Kidney (tissue), 13 donors: ENCODE measurements at regions not wholly inside any gene's neighbourhood (a gene's known extent, or its start where the extent isn't known, plus 50 kb on each side); places are given as distances from the start of the nearest gene placed in this dataset.
"Not testable (repeated sequence)": the region's sequence is repeated elsewhere in the genome, so short reads cannot be mapped to it uniquely, and the experiment has no call there.

Source experiments
- DNase-seq, 5 donors: peaks; one replicate each; pipeline ENCODE4 v3.0.0-alpha.2; 2013 to 2020
- FAIRE-seq: peaks from 2 replicates; lab custom pipeline; 2012; peaks lifted over from hg19 to GRCh38; lab: Jason Lieb, UNC
- H3K27ac ChIP-seq, 2 donors: one replicate each; pipeline ENCODE4 v1.7.0; 2013; ENCODE audit warnings: low read depth in 2 of 2, low read length in 2 of 2, inconsistent platforms in 1 of 2
- H3K27me3 ChIP-seq: one replicate; pipeline ENCODE4 v1.7.1; 2013; ENCODE audit warnings: low read length, inconsistent platforms; ENCODE audit not compliant: control insufficient read depth, insufficient read depth
- H3K36me3 ChIP-seq, 3 donors: one replicate each; pipeline versions ENCODE4 v1.7.0 to v1.7.1; 2013; ENCODE audit warnings: low read length in 3 of 3, control low read depth in 1 of 3, inconsistent platforms in 1 of 3; ENCODE audit not compliant: insufficient read depth in 3 of 3, control insufficient read depth in 2 of 3
- H3K4me1 ChIP-seq, 3 donors: one replicate each; pipeline versions ENCODE4 v1.7.0 to v1.7.1; 2013; ENCODE audit warnings: low read length in 3 of 3, inconsistent platforms in 1 of 3, low read depth in 1 of 3; ENCODE audit not compliant: control insufficient read depth in 2 of 3, insufficient read depth in 2 of 3
- H3K4me3 ChIP-seq, 3 donors: one replicate each; pipeline versions ENCODE4 v1.7.0 to v1.8.1; 2013; ENCODE audit warnings: low read length in 3 of 3, control low read depth in 1 of 3, inconsistent platforms in 1 of 3
- H3K9ac ChIP-seq, 3 donors: one replicate each; pipeline versions ENCODE4 v1.7.0 to v1.7.1; 2013; ENCODE audit warnings: low read length in 3 of 3, control low read depth in 1 of 3, inconsistent platforms in 1 of 3
- H3K9me3 ChIP-seq, 3 donors: one replicate each; pipeline versions ENCODE4 v1.7.0 to v1.7.1; 2013; ENCODE audit warnings: low read length in 3 of 3, control low read depth in 1 of 3, inconsistent platforms in 1 of 3; ENCODE audit not compliant: control insufficient read depth in 2 of 3, insufficient read depth in 1 of 3
- CTCF ChIP-seq: IDR thresholded peaks from 3 replicates; pipeline ENCODE4 v1.5.1; 2012; ENCODE audit warnings: mild to moderate bottlenecking, moderate library complexity, borderline replicate concordance; ENCODE audit not compliant: insufficient read depth; ENCODE audit errors: extremely low read depth
- intact Hi-C: fragments of 100-400 bp; cut with DNase I; formaldehyde crosslinking; loops from one replicate; pipeline ENCODE4 v1.11.1; 2022
- donor health status: control.
- donor health status: control.
- donor health status: control.
- donor health status: control.
- donor health status: control.
- donor health status: DM: yes; HTN: yes; CAD: no.
- donor health status: Normal renal cell carcinoma (clear cell type).

GRCh38 chr14:106414464-106414863 is 888.1 kb downstream of the TMEM121 start:
- FAIRE-seq (no peak), DNase-seq (no peak)
- Histone ChIP-seq H3K36me3 (no peaks in the 10 kb centered on the region), H3K9me3 (no peaks in the 10 kb centered on the region), H3K27ac (no peak overlapping the region), H3K27me3 (no peaks in the 10 kb centered on the region), H3K9ac (no peak overlapping the region), H3K4me3 (no peak overlapping the region), H3K4me1 (no peaks in the 10 kb centered on the region)
- TF ChIP-seq CTCF: no peak
- intact Hi-C loops: no loop called here

DNA sequence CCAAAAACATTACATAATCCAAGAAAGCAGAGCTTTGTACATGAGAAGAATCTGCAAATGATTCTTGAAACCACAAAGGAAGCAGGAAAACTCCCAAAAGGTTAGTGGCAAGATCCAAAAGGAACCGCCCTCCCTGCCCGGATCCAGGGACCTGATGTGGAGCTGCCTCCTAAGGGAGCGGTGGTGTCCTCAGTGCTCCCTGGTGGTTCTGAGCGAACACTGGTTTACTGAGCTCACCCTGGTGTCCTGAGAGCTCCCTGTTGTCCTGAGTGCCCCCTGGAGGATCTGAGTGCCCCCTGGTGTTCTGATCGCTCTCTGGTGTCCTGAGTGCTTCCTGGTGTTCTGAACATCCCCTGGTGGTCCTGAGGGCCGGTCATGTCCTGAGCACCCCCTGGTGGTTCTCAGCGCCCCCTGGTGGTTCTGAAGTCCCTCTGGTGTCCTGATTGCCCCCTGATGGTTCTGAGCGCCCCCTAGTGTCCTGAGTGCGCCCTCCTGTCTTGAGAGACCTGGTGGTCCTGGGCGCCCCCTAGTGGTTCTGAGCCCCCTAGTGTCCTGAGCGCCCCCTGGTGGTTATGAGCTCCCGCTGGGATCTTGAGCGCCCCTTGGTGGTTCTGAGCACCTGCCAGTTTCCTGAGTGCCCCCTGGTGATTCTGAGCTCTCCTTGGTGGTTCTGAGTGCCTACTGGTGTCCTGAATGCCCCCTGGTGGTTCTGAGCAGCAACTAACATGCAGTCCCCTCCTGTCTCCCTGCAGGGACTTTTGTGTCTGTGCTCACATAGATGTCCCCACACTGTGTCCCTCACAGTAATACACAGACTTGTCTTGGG is 891.1 kb downstream of the TMEM121 start:
- intact Hi-C loops: no loop called here
- DNase-seq: peak in 1 of 5 donors; percentile 73

GRCh38 chr14:106419376-106419965 is 893.1 kb downstream of the TMEM121 start:
- H3K4me1 ChIP-seq: no peaks in the 10 kb centered on the region
- FAIRE-seq (no peak), DNase-seq (no peak)
- H3K9ac ChIP-seq: no peak overlapping the region
- no peaks in the 10 kb centered on the region for H3K36me3 ChIP-seq
- H3K27me3 ChIP-seq: no peaks in the 10 kb centered on the region
- intact Hi-C loops: no loop called here
- H3K4me3 ChIP-seq: no peak overlapping the region
- no peak overlapping the region for H3K27ac ChIP-seq
- no peaks in the 10 kb centered on the region for H3K9me3 ChIP-seq
- no peak for TF ChIP-seq CTCF

More for the DNA sequence above, 891.1 kb downstream of the TMEM121 start:
- peak; percentile 5 for TF ChIP-seq CTCF
- no peak for FAIRE-seq
- H3K9me3 ChIP-seq: no peaks in the 10 kb centered on the region
- no peak overlapping the region for H3K9ac ChIP-seq
- no peaks in the 10 kb centered on the region for H3K36me3 ChIP-seq
- no peak overlapping the region for H3K27ac ChIP-seq
- H3K27me3 ChIP-seq: no peaks in the 10 kb centered on the region
- no peaks in the 10 kb centered on the region for H3K4me1 ChIP-seq
- no peak overlapping the region for H3K4me3 ChIP-seq

GRCh38 chr14:106421431-106422033 is 895.1 kb downstream of the TMEM121 start:
- H3K4me1 ChIP-seq, H3K9me3 ChIP-seq, H3K27me3 ChIP-seq, intact Hi-C loops, H3K27ac ChIP-seq, H3K9ac ChIP-seq, FAIRE-seq, H3K36me3 ChIP-seq, H3K4me3 ChIP-seq, DNase-seq: not testable (repeated sequence)
